Heart left ventricle (tissue), 16 donors: ENCODE measurements at regions not wholly inside any gene's neighbourhood (a gene's known extent, or its start where the extent isn't known, plus 50 kb on each side); places are given as distances from the start of the nearest gene placed in this dataset.

ENCODE experiments used
- ATAC-seq, 4 donors: fragments of 200-7000 bp; cut with Tn5 transposase; one replicate each; pipeline ENCODE4 v1.9.1; 2020 to 2022; ENCODE audit warnings: moderate library complexity in 4 of 4, mild to moderate bottlenecking in 3 of 4, moderate number of reproducible peaks in 1 of 4
- DNase-seq, 5 donors: peaks; one replicate each; pipeline ENCODE4 v3.0.0-alpha.2; 2020
- H3K27ac ChIP-seq, 12 donors: fragments of 200-600 bp; sonication (generic) in 4 of 12; one replicate each; pipeline versions ENCODE4 v1.5.0 to v1.8.0; 2016 to 2022; ENCODE audit warnings: mild to moderate bottlenecking in 2 of 12
- H3K27me3 ChIP-seq, 9 donors: fragments of 200-600 bp; sonication (generic) in 2 of 9; one replicate each; pipeline versions ENCODE4 v1.5.1 to v1.8.0; 2016 to 2022; ENCODE audit warnings: mild to moderate bottlenecking in 3 of 9
- H3K36me3 ChIP-seq, 9 donors: fragments of 200-600 bp; sonication (generic) in 2 of 9; one replicate each; pipeline versions ENCODE4 v1.5.0 to v1.8.0; 2018 to 2022; ENCODE audit warnings: mild to moderate bottlenecking in 2 of 9
- H3K4me1 ChIP-seq, 12 donors: fragments of 200-600 bp; sonication (generic) in 4 of 12; one replicate each; pipeline versions ENCODE4 v1.5.0 to v1.8.0; 2016 to 2022; ENCODE audit warnings: mild to moderate bottlenecking in 3 of 12
- H3K4me3 ChIP-seq, 12 donors: fragments of 200-600 bp; sonication (generic) in 4 of 12; one replicate each; pipeline versions ENCODE4 v1.5.0 to v1.8.0; 2017 to 2022; ENCODE audit warnings: mild to moderate bottlenecking in 9 of 12, moderate library complexity in 4 of 12
- H3K9me3 ChIP-seq, 12 donors: fragments of 200-600 bp; sonication (generic) in 4 of 12; one replicate each; pipeline versions ENCODE4 v1.5.0 to v1.8.0; 2016 to 2022; ENCODE audit warnings: mild to moderate bottlenecking in 1 of 12
- POLR2A ChIP-seq, 2 donors: fragments of 450-650 bp; IDR thresholded peaks; one replicate each; pipeline ENCODE4 v1.6.1; 2017; ENCODE audit warnings: antibody characterized with exemption in 2 of 2, mild to moderate bottlenecking in 2 of 2, moderate library complexity in 2 of 2
- WGBS, 4 donors: extraction: QIAGEN DNeasy Blood & Tissue Kit in 2 of 4; methylation state at CpG; one replicate each; pipeline versions ENCODE4 v1.1.5 to v1.1.7; 2013 to 2018; 5-methylcytosine and 5-hydroxymethylcytosine counted together
- intact Hi-C, 10 donors: fragments of 100-400 bp; cut with DNase I; formaldehyde crosslinking; loops; one replicate each; pipeline versions ENCODE4 v1.11.1 to v1.14.2; 2022
- TF ChIP-seq, protein P1 (sequence below), 12 donors: fragments of 200-600 bp; sonication (generic) in 4 of 12; IDR thresholded peaks; one replicate each; pipeline versions ENCODE4 v1.5.0 to v1.8.0; 2018 to 2022; ENCODE audit warnings: antibody characterized with exemption in 12 of 12, mild to moderate bottlenecking in 5 of 12
- donor health status: ischemic (EF 13 %, LVEDD 7.1; RV severe dilation, severe dysfunction).
- donor health status: healthy with polysubstance abuse.
- donor health status: DM: no; HTN: yes; CAD: no.
- donor health status: DM: no; HTN: no; CAD: no.
- donor health status: ischemic (EF 25% LVEDD 6.9; RV normal size, moderate dysfunction).
- donor health status: ischemic (EF 25% LVEDD 5.7; RV mildly dilated, moderate dysfunction).
- donor health status: healthy.
- donor health status: DM: yes; HTN: yes; CAD: no.
- donor health status: ischemic (EF 35%, LVEDD 5.7; RV mildly dilated, moderate dysfunction).
- donor health status: nonischemic (EF 11% LVEDD 7.7; RV severe dilation, severe dysfunction).
- donor health status: DM: yes; HTN: yes; CAD: no.
- donor health status: PGD.
- donor health status: ischemic (EF 29% LVEDD 5.4; RV normal size, mild dysfunction).
- donor health status: nonischemic (EF 23%, LVEDD 6.1; RV moderate dilation, normal function).

DNA sequence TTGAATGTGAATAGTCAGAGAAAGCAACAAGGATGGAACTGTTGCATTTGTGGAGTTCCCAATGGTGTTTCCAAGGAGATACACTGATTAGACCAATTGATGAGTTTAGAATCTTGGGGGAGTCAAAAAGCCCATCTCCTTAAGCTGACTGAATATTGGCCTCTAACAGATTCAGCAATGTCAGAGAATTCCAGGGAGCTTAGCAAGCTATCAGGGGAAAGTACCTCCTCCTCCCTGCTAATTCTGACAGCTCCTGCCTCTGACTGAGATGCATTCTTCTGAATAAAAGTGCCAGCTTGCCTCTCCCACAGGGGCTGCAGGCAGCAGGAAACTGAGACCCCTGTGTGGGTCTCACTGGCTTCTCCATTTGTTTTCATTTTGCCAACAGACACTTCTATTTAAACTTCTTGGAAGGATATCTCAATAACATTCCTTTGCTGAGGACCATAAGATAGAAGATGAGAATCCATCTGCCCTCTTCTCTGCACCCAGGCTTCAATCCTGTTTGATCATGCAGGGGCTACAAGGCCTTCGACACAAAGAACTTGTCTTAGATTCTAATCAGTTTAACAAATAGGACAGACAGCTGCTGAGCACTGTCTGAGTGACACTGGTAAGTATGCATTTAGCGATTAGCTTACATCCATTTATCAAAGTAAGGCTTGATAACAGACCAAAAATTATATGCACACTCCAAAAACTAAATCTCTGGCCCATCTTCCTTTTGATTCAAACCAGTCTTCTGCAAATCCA, 1080.8 kb downstream of the TUSC7 start:
- no peaks in the 10 kb centered on the region for H3K36me3 ChIP-seq
- TF ChIP-seq POLR2A (IDR thresholded peaks at IDR 0.05), result no peak
- TF ChIP-seq, protein P1, sequence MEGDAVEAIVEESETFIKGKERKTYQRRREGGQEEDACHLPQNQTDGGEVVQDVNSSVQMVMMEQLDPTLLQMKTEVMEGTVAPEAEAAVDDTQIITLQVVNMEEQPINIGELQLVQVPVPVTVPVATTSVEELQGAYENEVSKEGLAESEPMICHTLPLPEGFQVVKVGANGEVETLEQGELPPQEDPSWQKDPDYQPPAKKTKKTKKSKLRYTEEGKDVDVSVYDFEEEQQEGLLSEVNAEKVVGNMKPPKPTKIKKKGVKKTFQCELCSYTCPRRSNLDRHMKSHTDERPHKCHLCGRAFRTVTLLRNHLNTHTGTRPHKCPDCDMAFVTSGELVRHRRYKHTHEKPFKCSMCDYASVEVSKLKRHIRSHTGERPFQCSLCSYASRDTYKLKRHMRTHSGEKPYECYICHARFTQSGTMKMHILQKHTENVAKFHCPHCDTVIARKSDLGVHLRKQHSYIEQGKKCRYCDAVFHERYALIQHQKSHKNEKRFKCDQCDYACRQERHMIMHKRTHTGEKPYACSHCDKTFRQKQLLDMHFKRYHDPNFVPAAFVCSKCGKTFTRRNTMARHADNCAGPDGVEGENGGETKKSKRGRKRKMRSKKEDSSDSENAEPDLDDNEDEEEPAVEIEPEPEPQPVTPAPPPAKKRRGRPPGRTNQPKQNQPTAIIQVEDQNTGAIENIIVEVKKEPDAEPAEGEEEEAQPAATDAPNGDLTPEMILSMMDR (IDR thresholded peaks at IDR 0.05), result no peak
- intact Hi-C loops, result no loop called here
- H3K4me1 ChIP-seq, result no peaks in the 10 kb centered on the region
- no peak overlapping the region for H3K4me3 ChIP-seq
- H3K27ac ChIP-seq, result no peak overlapping the region
- H3K27me3 ChIP-seq, result peaks cover 0 to 7% (median 0%) of the 10 kb centered on the region in 9 donors
- H3K9me3 ChIP-seq, result no peaks in the 10 kb centered on the region
- ATAC-seq, result no peak
- no peak for DNase-seq
- WGBS, 4 donors, result 47 to 55% (median 49%) methylated on average over 2 of the region's 2 CpGs

DNA sequence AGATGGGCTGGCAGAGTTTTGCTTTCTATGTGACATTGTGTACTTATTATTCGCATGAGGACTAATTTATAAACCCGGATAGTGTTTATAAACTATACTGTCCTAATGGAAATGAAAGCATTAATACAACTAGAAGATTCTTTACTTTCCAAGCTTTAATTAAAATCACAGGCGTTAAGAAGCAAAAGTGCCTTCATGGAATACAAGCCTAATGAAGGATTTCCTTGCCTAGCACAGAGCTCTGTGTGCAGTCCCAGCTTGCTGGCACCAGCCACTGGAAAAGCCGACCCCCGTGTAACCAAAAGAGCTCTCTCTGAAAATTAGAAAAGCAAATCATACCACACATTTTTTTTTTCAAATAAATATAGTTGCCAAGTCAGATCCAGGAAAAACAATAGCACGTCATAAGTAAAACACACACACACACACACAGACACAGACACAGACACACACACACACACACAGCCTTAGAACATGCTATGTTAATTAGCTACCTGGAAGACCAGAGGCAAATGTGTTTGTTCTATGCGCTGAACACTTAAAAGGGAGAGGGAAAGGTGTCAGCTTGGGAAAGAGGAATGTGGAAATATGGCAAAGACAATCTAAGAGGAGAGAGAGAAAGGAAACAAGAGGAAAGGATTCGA, 1084.2 kb downstream of the TUSC7 start:
- peaks cover 0 to 7% (median 0%) of the 10 kb centered on the region in 9 donors for H3K27me3 ChIP-seq
- 59 to 66% (median 60%) methylated on average over 8 of the region's 8 CpGs for WGBS, 4 donors
- ATAC-seq (no peak), DNase-seq (no peak)
- TF ChIP-seq POLR2A (IDR thresholded peaks at IDR 0.05), result no peak
- TF ChIP-seq, protein P1 (IDR thresholded peaks at IDR 0.05), result no peak
- H3K36me3 ChIP-seq, result no peaks in the 10 kb centered on the region
- no peaks in the 10 kb centered on the region for H3K4me1 ChIP-seq
- H3K9me3 ChIP-seq, result no peaks in the 10 kb centered on the region
- no peak overlapping the region for H3K27ac ChIP-seq
- intact Hi-C loops, result no loop called here
- no peak overlapping the region for H3K4me3 ChIP-seq

- Histone ChIP-seq H3K9me3 (peaks cover 0 to 3% (median 0%) of the 10 kb centered on the region in 12 donors), H3K27me3 (peaks cover 0 to 3% (median 0%) of the 10 kb centered on the region in 9 donors), H3K4me1 (no peaks in the 10 kb centered on the region), H3K27ac (no peak overlapping the region), H3K4me3 (no peak overlapping the region), H3K36me3 (no peaks in the 10 kb centered on the region)
- 22 to 36% (median 35%) methylated on average over 3 of the region's 3 CpGs for WGBS, 4 donors
- DNase-seq (no peak), ATAC-seq (no peak)
- TF ChIP-seq, protein P1 (IDR thresholded peaks at IDR 0.05), result no peak
- TF ChIP-seq POLR2A (IDR thresholded peaks at IDR 0.05), result no peak
- intact Hi-C loops, result no loop called here
Measured at GRCh38 chr3:117798221-117798620, 1088.6 kb downstream of the TUSC7 start.

DNA sequence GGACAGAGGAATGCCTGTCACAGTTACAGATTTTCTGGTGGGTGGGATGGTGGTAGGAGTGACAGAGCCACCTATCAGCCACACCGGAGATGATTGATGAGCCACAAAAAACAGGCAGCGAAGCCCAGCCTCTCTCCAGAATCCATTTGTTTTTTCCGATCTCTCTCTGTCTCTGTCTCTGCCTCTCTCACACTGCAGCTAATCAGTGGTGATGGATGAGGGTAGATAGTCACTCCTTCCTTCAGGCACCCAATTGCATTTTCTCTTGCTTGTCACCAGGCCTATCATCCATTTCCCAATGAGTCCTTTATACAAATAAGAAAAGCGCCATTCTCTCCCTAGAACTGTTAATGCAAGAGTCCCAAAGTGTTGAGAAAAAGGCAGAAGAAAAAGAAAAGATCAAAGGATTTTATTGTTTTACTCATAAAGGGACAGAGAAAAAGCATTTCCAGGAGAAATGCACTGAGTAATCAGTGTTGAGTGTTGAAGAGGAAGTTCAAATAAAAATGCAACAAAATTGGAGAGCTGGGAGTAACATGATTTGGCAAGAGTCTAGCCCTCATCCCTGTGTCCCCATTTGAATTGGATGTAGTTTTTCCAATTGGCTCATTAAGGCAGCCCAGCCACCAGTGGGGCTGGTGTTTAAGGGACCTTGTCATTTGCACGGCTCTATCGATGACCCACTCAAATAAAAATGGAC, 1089.3 kb downstream of the TUSC7 start:
- Histone ChIP-seq H3K9me3 (peaks cover 0 to 3% (median 0%) of the 10 kb centered on the region in 12 donors), H3K4me1 (no peaks in the 10 kb centered on the region), H3K27me3 (no peaks in the 10 kb centered on the region), H3K36me3 (no peaks in the 10 kb centered on the region), H3K4me3 (no peak overlapping the region), H3K27ac (no peak overlapping the region)
- TF ChIP-seq, protein P1 (IDR thresholded peaks at IDR 0.05), result no peak
- TF ChIP-seq POLR2A (IDR thresholded peaks at IDR 0.05), result no peak
- DNase-seq (no peak), ATAC-seq (no peak)
- 46 to 64% (median 53%) methylated on average over 6 of the region's 6 CpGs for WGBS, 4 donors
- intact Hi-C loops, result no loop called here
